ENCODE measurements at regions not wholly inside any gene's neighbourhood (a gene's known extent, or its start where the extent isn't known, plus 50 kb on each side); places are given as distances from the start of the nearest gene placed in this dataset.

GRCh38 chr13:103325672-103326071 lies 259.5 kb upstream of the SLC10A2 start:
- Histone ChIP-seq H3K27me3 (ENCODE audit: insufficient read depth, low read length) (no peaks in the 10 kb centered on the region), H3K4me1 (ENCODE audit: control insufficient read depth in 1 of 2, insufficient read depth in 2 of 2, low read length in 2 of 2) (no peaks in the 10 kb centered on the region), H4K20me1 (ENCODE audit: insufficient read depth) (no peaks in the 10 kb centered on the region), H3K9me2 (ENCODE audit: insufficient read depth) (no peaks in the 10 kb centered on the region), H3K9ac (ENCODE audit: low read length) (no peak overlapping the region), H3K27ac (ENCODE audit: low read depth, low read length) (no peak overlapping the region), H3K4me2 (ENCODE audit: low read length) (no peak overlapping the region), H3K79me2 (ENCODE audit: insufficient read depth, low read length) (no peaks in the 10 kb centered on the region), H3K4me3 (replicated peaks in 1 of 2; ENCODE audit: low read depth in 1 of 2, low read length in 2 of 2) (no peak overlapping the region), H2AFZ (ENCODE audit: low read depth, low read length, poor library complexity, severe bottlenecking) (no peak overlapping the region), H3K36me3 (ENCODE audit: control insufficient read depth in 1 of 2, insufficient read depth in 2 of 2, low read length in 2 of 2) (no peaks in the 10 kb centered on the region), H3K9me3 (ENCODE audit: control insufficient read depth in 1 of 2, insufficient read depth in 1 of 2, low read depth in 1 of 2, low read length in 2 of 2) (peaks cover 0 to 6% of the 10 kb centered on the region in 2 experiments; a peak in 1 of 4 replicates)
- CTCF ChIA-PET, result no interaction called here
- no TSS peak for BruUV-seq (replicated peaks)
- DNase-seq (ENCODE audit: low read depth, low spot score) (no peak), ATAC-seq (no peak)
- RAD21 ChIA-PET (ENCODE audit: low non-redundant PET in 1 of 2, low total read pairs in 2 of 2, uncharacterized antibody in 2 of 2, unreplicated experiment in 2 of 2), result no interaction called here
- intact Hi-C loops (cut with micrococcal nuclease), result no loop called here
- POLR2A ChIA-PET, result no interaction called here
- TF ChIP-seq REST (IDR thresholded peaks at IDR 0.05; ENCODE audit: low read depth) (no peak), CEBPB (IDR thresholded peaks at IDR 0.05; ENCODE audit: low read depth) (no peak), ZBTB33 (IDR thresholded peaks at IDR 0.05; ENCODE audit: extremely low read depth, insufficient replicate concordance, low read length) (no peak), RAD21 (IDR thresholded peaks at IDR 0.05; ENCODE audit: low read depth) (no peak), POLR2AphosphoS5 (IDR thresholded peaks at IDR 0.05; ENCODE audit: low read depth, low read length) (no peak)

Data from HCT116 (cell line).